Cerebellar cortex (tissue), 1 donor: ENCODE measurements at regions not wholly inside any gene's neighbourhood (a gene's known extent, or its start where the extent isn't known, plus 50 kb on each side); places are given as distances from the start of the nearest gene placed in this dataset.
A peak's percentile ranks its signal among the peaks of the same experiment; 100 is the strongest.

ENCODE experiments used
- DNase-seq: peaks from one replicate; pipeline ENCODE4 v3.0.0-alpha.2; 2015; ENCODE audit warnings: low spot score

- no peak for DNase-seq
Observed at GRCh38 chrX:40179283-40179682, 81.5 kb upstream of the BCOR start.

DNA sequence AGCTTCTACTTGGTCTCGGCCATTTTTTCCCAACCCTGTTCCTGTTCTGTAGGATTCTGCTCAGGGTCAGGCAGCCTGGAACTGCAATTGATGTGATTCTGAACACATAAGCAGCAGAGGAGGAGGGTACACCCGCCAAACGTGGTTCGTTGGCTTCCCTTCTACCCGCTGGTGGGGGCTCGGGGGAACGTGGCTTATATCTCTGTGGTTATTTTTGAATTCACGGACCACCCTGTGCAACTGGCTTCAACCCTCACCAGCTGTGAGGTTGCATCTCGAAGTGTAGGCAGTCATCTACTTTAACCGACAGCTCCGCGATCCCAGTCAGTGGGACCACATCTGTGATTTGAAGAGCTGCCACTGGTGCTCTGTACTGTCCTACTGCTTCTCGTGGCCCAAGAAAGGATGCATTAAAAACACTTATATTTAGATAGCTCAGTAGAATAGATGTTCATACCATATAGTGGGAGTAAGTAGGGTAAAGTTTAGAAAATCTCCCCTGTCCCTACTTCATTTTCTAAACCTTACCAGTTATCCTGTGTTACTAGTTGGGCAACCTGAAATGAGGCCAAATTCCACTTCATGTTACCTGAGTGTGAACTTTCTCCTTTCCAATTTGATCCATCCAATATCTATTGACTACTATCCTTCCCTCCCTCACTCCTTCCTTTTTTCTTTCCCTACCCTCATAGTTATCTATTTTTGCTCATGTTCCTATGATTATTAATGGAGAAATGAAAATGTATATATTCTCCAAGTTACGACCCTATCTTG is 80.4 kb upstream of the BCOR start:
- no peak for DNase-seq

GRCh38 chrX:40177489-40177888 is 79.7 kb upstream of the BCOR start:
- no peak for DNase-seq

DNA sequence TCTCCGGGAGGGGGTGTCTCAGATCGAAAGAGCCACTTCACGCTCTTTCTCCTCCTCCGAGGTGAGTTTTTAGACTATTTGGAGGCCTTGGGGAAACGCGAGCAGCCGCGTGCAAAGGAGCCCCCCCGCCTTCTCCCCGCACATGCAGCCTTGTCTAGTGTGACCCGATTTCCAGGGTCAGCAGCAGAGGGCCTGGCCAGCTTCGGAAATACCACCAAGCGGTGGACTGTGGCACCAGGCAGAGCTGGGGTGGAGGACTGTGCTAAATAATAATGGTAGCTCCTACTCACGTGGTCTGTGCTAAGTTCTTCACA is 79.3 kb upstream of the BCOR start:
- DNase-seq: no peak

- DNase-seq: no peak
Observed at GRCh38 chrX:40176351-40177116, 78.8 kb upstream of the BCOR start.

DNA sequence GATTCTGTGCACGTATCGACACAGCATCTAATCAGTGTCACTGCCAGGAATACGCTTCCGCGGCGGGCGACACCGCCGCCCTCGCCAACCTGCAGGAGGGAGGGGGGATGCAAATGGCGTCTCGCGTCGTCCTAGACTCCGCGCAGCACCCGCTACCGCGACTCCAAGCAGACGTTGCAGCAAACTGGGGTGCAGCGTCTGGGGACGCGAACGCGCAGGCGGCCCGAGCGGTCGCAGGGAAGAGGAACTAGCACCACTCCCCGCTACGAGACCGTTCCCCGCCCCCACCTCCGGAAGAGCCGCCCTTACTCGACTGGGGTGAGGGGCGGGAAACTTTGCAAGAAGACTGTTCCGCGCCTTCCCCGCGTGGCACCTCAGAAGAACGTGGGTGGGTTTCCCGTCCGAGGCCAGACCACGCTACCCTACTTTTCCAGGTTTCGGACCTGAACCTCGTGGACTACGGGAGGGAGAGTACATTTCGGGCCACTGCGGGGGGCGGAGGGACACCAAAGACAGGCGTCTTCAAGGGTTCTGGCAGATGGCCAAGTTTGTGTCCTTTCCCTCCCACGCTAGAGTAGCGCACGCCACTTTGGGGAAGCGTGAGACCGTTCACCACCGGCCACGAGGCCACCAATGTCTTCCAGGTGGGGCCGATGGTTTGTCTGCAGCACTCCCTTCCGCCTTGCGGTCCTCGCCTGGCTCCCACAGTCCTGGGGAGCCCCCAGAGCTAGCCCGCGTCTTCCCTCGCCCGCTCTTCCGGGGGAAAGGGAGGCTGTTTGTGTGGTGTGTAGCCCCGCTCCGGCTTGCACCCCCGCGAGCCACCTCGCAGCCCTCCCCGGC is 78.0 kb upstream of the BCOR start:
- peak; percentile 47 for DNase-seq

- DNase-seq: no peak
Observed at GRCh38 chrX:40174854-40175510, 77.2 kb upstream of the BCOR start.

DNA sequence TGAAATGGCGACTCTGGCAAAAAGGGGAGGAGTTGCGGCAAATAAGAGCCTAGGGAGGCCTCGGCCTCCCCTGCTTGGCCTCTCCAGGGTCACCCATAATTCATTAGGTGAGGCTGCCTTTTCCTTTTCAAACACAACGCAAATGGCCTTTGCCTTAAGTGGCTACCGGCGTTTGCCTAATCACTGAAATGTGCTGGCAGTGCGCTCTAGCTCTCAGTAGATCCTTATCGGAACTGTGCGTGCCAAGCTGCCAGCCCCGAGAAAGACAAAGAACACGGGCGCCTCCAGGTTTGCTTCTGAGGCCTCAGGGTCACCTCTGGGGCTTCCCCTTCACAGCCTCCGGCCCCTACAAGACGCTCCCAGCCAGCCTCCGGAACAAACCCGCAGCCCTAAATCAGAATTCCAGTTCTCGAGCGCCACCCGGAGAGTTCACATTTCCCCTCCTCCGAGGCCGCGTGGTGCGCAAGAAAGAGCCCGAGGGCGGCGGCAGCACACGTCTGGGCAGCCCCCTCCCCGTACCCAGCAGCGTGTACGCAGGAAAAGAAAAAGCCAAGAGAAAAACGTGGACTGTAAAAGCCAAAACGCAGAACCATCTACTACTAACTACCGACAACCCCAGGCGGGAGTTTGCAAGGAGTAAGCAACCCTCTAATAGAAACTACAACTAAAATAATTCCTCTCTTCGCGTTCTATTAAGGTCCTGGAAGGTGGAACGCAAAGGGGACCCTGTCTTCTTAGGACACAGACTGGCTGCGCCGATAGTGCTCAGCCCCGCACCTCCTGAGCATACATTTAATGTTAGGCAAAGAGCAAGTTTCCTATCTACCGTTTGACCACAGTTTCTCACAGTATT is 76.5 kb upstream of the BCOR start:
- peak; percentile 42 for DNase-seq

GRCh38 chrX:40173143-40174000 is 75.6 kb upstream of the BCOR start:
- DNase-seq: no peak

- peak; percentile 41 for DNase-seq
Observed at GRCh38 chrX:40172401-40173142, 74.8 kb upstream of the BCOR start.

GRCh38 chrX:40171513-40172400 is 74.0 kb upstream of the BCOR start:
- no peak for DNase-seq

- no peak for DNase-seq
Observed at GRCh38 chrX:40170830-40171512, 73.2 kb upstream of the BCOR start.

DNA sequence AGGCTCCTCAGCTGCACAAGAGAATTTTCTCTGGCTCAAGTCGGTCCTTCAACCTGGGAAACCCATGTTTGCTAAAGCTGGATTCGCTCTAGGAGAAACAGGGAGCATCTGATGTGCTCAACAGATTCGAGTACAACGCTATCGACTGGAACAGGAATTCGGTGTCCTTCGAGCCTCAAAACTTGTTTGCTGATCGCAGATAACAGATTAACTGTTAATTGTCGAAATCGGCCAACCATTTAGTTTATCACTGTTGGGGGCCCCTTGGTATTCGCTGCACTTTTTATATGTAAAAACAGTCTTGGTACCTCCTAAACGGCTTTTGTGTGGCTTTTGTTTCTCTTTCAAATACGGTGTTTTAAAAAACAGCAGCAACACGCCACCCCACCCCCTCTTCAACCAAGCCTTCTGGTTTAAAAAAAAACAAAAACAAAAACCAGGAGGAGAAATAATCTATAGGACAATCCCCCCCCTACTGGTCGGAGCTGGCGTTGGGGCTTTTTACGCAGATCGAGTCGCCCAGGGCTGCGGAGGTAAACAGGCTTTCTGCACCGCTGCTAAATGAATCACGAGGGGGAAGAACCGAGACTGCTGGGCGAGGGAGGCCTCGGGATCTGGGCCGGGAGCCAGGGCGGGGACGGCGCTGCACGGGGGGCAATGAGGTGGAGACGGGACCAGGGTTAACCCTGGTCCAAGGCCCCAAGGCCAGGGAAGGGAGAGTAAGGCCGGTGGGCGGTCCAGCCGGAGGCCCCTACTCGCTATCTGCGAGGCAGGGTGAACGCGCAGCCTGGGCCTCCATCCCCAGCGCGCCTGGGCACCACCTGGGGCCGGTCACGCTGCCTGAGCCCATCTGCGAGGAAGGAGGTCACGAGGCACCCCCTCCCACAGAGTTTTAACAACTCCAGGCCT is 71.7 kb upstream of the BCOR start:
- peak; percentile 63 for DNase-seq

GRCh38 chrX:40168480-40169011 is 70.8 kb upstream of the BCOR start:
- no peak for DNase-seq

DNA sequence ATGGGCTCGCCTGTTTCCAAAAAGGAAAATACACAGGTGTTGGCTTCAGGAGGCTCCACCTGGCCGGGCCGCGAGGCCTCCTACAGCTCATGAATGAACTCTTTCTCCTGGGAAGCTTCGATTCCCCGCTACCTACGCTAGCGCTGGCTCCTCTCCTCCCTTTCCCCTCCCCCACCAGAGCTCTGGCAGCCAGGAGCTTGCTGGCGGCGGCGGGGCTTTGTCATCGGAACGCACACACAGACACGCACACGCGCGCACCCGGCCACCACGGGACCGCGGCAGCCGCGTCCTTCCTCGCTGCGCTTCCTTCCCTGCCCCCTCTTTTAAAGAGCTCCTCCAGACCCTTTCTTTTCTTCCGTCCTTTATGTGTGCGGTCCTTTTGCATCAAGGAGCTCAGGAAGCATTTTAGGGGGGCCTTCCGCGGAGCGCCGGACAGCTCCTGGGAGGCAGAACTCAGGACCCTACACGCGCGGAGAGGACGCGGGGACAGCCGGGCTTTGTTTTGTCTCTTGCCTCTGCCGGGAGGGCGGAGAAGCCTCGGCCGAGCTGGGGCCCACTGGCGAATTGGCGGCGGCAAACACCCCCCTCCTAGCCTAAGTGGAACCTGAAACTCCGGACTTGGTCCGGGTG is 70.2 kb upstream of the BCOR start:
- DNase-seq: no peak

DNA sequence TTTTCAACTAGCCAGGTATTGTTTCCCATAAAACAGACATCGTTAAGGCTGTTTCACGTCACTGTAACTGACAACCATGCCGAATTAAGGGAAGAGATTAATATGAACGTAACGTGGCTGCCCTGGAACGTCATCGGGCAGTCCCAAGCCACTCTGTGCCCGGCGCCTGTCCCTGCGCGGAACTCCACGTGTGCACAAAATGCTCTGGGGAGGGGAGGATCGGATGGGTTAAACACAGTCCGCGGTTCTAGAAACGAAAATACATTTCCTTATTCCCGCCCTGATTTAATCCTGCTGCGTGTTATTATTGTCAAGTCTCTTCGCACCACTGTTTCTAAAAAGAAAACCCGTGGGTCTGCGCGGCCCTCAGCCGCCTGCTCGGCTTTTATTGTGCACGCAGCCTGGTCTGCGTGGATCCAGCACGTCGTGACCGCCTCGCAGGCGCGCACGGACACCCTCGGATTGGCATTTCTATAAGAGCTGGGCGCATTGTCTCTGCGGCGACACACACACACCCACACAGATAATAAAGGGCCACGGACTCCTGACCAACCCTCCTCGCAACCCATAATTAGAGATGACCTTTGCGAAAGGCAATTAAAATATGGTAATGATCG is 69.6 kb upstream of the BCOR start:
- DNase-seq: no peak
